Ascending aorta (tissue), 2 donors: ENCODE measurements at regions not wholly inside any gene's neighbourhood (a gene's known extent, or its start where the extent isn't known, plus 50 kb on each side); places are given as distances from the start of the nearest gene placed in this dataset.
"Not testable (repeated sequence)": the region's sequence is repeated elsewhere in the genome, so short reads cannot be mapped to it uniquely, and the experiment has no call there.

Experiments used
- DNase-seq, 2 donors: peaks; one replicate each; pipeline ENCODE4 v3.0.0-alpha.2; 2019; ENCODE audit warnings: low spot score in 2 of 2
- H3K27ac ChIP-seq, 2 donors: fragments of 200-600 bp; sonication (generic); one replicate each; pipeline ENCODE4 v1.5.1; 2016 to 2017; ENCODE audit warnings: mild to moderate bottlenecking in 1 of 2
- H3K27me3 ChIP-seq: fragments of 200-600 bp; sonication (generic); one replicate; pipeline ENCODE4 v1.5.1; 2017
- H3K36me3 ChIP-seq, 2 donors: fragments of 200-600 bp; sonication (generic); one replicate each; pipeline ENCODE4 v1.5.1; 2016
- H3K4me1 ChIP-seq, 2 donors: fragments of 200-600 bp; sonication (generic); one replicate each; pipeline ENCODE4 v1.5.1; 2016 to 2017; ENCODE audit warnings: mild to moderate bottlenecking in 1 of 2
- H3K4me3 ChIP-seq, 2 donors: fragments of 200-600 bp; sonication (generic); one replicate each; pipeline ENCODE4 v1.5.1; 2016 to 2017; ENCODE audit warnings: mild to moderate bottlenecking in 1 of 2
- H3K9me3 ChIP-seq, 2 donors: fragments of 200-600 bp; sonication (generic); one replicate each; pipeline ENCODE4 v1.5.1; 2016
- CTCF ChIP-seq, 3 experiments: fragments of 200-600 bp in 2 of 3; fragments of 450-650 bp in 1 of 3; sonication (generic) in 2 of 3; IDR thresholded peaks; one replicate each; pipeline ENCODE4 v1.5.1; 2016 to 2019; ENCODE audit warnings: antibody characterized with exemption in 3 of 3, mild to moderate bottlenecking in 1 of 3, moderate library complexity in 1 of 3
- intact Hi-C: fragments of 100-400 bp; cut with DNase I; formaldehyde crosslinking; loops from one replicate; pipeline ENCODE4 v1.15.1; 2023

DNA sequence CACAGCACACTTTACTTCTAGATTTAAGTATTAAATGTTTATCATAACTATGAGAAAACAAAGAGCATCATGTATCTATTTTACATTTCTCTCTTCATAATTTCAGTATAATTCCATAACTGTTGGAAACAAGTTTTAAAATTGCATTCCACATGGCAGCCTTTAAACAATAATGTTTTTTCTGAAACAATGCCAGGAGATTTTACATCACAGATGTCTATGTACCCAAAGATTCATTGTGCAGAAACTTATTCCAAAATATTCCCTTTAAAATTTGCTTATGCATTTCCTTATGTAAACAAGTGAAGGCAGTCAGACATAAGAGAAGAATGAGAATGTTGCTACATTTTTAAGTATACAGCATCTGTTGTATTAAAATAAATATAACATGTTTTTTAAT lies 324.9 kb upstream of the COL8A1 start:
- TF ChIP-seq CTCF (IDR thresholded peaks at IDR 0.05) = no peak
- Histone ChIP-seq H3K4me3 (no peak overlapping the region), H3K36me3 (no peaks in the 10 kb centered on the region), H3K9me3 (no peaks in the 10 kb centered on the region), H3K27ac (no peak overlapping the region), H3K27me3 (no peaks in the 10 kb centered on the region), H3K4me1 (no peaks in the 10 kb centered on the region)
- no peak for DNase-seq
- intact Hi-C loops = no loop called here

DNA sequence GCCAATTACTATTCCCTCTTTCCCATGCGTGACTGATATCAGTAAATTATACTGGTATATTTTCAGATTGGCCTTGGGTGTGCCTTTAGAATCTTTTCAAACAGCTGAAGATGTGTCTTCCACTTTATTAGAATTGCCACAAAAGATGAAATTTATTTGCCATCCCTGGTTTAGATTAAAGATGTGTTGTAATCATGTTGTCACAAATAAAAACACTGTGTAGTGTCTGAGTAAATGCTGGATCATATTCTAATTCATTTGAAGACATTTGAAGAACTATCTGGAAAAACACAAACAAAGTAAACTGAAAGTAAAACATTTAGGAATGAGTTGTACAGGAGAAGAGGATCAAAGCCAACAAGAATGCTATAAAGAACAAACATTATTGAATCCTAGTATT lies 339.7 kb upstream of the COL8A1 start:
- H3K36me3 ChIP-seq = no peaks in the 10 kb centered on the region
- H3K4me3 ChIP-seq = no peak overlapping the region
- DNase-seq = no peak
- peaks cover 0 to 3% of the 10 kb centered on the region in 2 donors for H3K9me3 ChIP-seq
- no peaks in the 10 kb centered on the region for H3K4me1 ChIP-seq
- intact Hi-C loops = no loop called here
- no peak for TF ChIP-seq CTCF (IDR thresholded peaks at IDR 0.05)
- H3K27me3 ChIP-seq = no peaks in the 10 kb centered on the region
- H3K27ac ChIP-seq = no peak overlapping the region

DNA sequence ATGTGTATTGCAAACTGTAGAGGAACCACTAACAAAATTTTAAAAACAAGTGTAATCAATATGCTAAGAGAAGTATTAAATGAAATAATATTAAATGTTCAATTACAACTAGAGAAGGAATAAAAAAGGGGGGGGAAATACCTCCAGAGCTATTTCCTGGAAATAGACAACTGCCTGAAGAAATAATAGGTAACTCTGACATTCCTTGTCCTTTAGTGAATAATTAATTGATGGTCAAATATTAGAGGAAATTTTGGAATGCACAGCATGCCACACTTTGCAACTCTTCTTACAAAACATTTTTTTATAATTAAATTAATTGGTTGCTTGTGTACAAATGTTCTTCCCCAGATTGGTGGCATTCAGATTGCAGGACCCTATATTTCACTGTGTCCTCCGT lies 342.6 kb upstream of the COL8A1 start:
- TF ChIP-seq CTCF (IDR thresholded peaks at IDR 0.05) = no peak
- Histone ChIP-seq H3K36me3 (no peaks in the 10 kb centered on the region), H3K4me1 (no peaks in the 10 kb centered on the region), H3K27me3 (no peaks in the 10 kb centered on the region), H3K4me3 (no peak overlapping the region), H3K27ac (no peak overlapping the region), H3K9me3 (no peaks in the 10 kb centered on the region)
- intact Hi-C loops = no loop called here
- DNase-seq = no peak

GRCh38 chr3:99294092-99294491 lies 344.3 kb upstream of the COL8A1 start:
- H3K27ac ChIP-seq, H3K9me3 ChIP-seq, H3K4me3 ChIP-seq, intact Hi-C loops, DNase-seq, H3K4me1 ChIP-seq, H3K27me3 ChIP-seq, H3K36me3 ChIP-seq: not testable (repeated sequence)

DNA sequence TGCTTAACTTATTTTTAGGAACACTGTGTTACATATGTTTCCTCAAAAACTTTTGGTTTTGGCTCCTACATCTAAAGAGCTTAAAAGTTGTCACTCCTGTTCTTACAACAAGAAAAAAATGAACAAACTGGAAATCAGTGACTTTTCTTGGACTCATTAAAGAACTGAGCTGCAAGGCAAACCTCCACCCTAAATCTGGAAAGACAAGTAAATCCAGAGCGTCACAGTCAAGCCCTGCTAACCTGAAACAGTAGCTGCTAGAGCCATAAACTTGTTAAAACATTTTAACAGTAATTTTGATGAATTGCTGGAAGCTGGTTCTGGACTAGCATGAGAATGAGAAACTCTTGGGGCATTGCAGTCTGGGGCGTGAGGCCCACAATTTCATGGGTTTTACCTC lies 350.5 kb upstream of the COL8A1 start:
- no peaks in the 10 kb centered on the region for H3K27me3 ChIP-seq
- peak overlapping the region; percentile 5 to 42 for H3K27ac ChIP-seq
- no peak for TF ChIP-seq CTCF (IDR thresholded peaks at IDR 0.05)
- H3K36me3 ChIP-seq = no peaks in the 10 kb centered on the region
- H3K4me1 ChIP-seq = no peaks in the 10 kb centered on the region
- peaks cover 0 to 3% of the 10 kb centered on the region in 2 donors for H3K9me3 ChIP-seq
- H3K4me3 ChIP-seq = no peak overlapping the region
- no peak for DNase-seq
- intact Hi-C loops = no loop called here

- H3K27me3 ChIP-seq = no peaks in the 10 kb centered on the region
- no peak for DNase-seq
- no peaks in the 10 kb centered on the region for H3K36me3 ChIP-seq
- no peaks in the 10 kb centered on the region for H3K4me1 ChIP-seq
- no peak for TF ChIP-seq CTCF (IDR thresholded peaks at IDR 0.05)
- intact Hi-C loops = no loop called here
- H3K27ac ChIP-seq = no peak overlapping the region
- H3K4me3 ChIP-seq = no peak overlapping the region
- H3K9me3 ChIP-seq = peaks cover 0 to 3% of the 10 kb centered on the region in 2 donors
Measured at GRCh38 chr3:99286266-99286845, 352.0 kb upstream of the COL8A1 start.
